ENCODE measurements at regions not wholly inside any gene's neighbourhood (a gene's known extent, or its start where the extent isn't known, plus 50 kb on each side); places are given as distances from the start of the nearest gene placed in this dataset.

GRCh38 chr3:27594096-27594690, 110.0 kb upstream of the SLC4A7 start:
- intact Hi-C loops (cut with micrococcal nuclease): no loop called here
- no peak for ATAC-seq

GRCh38 chr3:27593173-27593572, 109.0 kb upstream of the SLC4A7 start:
- ATAC-seq: no peak
- intact Hi-C loops (cut with micrococcal nuclease): no loop called here
- no peak for DNase-seq

More at GRCh38 chr3:27594096-27594690, 110.0 kb upstream of the SLC4A7 start:
- DNase-seq: no peak

- no peak for DNase-seq
- peak; percentile 35 for ATAC-seq
- intact Hi-C loops (cut with micrococcal nuclease): no loop called here
Observed at GRCh38 chr3:27591312-27592210, 107.4 kb upstream of the SLC4A7 start.

GRCh38 chr3:27590437-27591298, 106.5 kb upstream of the SLC4A7 start:
- DNase-seq (no peak), ATAC-seq (peak; percentile 80)
- intact Hi-C loops (cut with micrococcal nuclease): no loop called here

GRCh38 chr3:27589795-27590194, 105.6 kb upstream of the SLC4A7 start:
- peak; percentile 24 for ATAC-seq
- intact Hi-C loops (cut with micrococcal nuclease): no loop called here
- no peak for DNase-seq

- ATAC-seq (no peak), DNase-seq (no peak)
- intact Hi-C loops (cut with micrococcal nuclease): no loop called here
Observed at GRCh38 chr3:27585429-27585828, 101.2 kb upstream of the SLC4A7 start.

- ATAC-seq (no peak), DNase-seq (no peak)
- intact Hi-C loops (cut with micrococcal nuclease): no loop called here
Observed at GRCh38 chr3:27584874-27585273, 100.7 kb upstream of the SLC4A7 start.

- intact Hi-C loops (cut with micrococcal nuclease): no loop called here
- DNase-seq: no peak
- ATAC-seq: no peak
Observed at GRCh38 chr3:27581852-27582251, 97.7 kb upstream of the SLC4A7 start.

- intact Hi-C loops (cut with micrococcal nuclease): no loop called here
- ATAC-seq (peak; percentile 60), DNase-seq (no peak)
Observed at GRCh38 chr3:27578032-27578431, 93.8 kb upstream of the SLC4A7 start.

GRCh38 chr3:27577504-27577903, 93.3 kb upstream of the SLC4A7 start:
- intact Hi-C loops (cut with micrococcal nuclease): no loop called here
- ATAC-seq (peak; percentile 82), DNase-seq (no peak)

GRCh38 chr3:27576171-27576570, 92.0 kb upstream of the SLC4A7 start:
- DNase-seq: no peak
- ATAC-seq: no peak
- intact Hi-C loops (cut with micrococcal nuclease): no loop called here

GRCh38 chr3:27575499-27575898, 91.3 kb upstream of the SLC4A7 start:
- DNase-seq (no peak), ATAC-seq (no peak)
- intact Hi-C loops (cut with micrococcal nuclease): no loop called here

- no peak for DNase-seq
- no peak for ATAC-seq
- intact Hi-C loops (cut with micrococcal nuclease): no loop called here
Observed at GRCh38 chr3:27574438-27574795, 90.2 kb upstream of the SLC4A7 start.

- ATAC-seq: no peak
- no peak for DNase-seq
- intact Hi-C loops (cut with micrococcal nuclease): no loop called here
Observed at GRCh38 chr3:27573780-27574437, 89.7 kb upstream of the SLC4A7 start.

GRCh38 chr3:27573138-27573537, 89.0 kb upstream of the SLC4A7 start:
- DNase-seq (no peak), ATAC-seq (no peak)
- intact Hi-C loops (cut with micrococcal nuclease): no loop called here

- no peak for ATAC-seq
- no peak for DNase-seq
- intact Hi-C loops (cut with micrococcal nuclease): no loop called here
Observed at GRCh38 chr3:27571345-27571744, 87.2 kb upstream of the SLC4A7 start.

- DNase-seq (no peak), ATAC-seq (peak; percentile 63)
- intact Hi-C loops (cut with micrococcal nuclease): no loop called here
Observed at GRCh38 chr3:27570421-27571106, 86.4 kb upstream of the SLC4A7 start.

- ATAC-seq: peak; percentile 73
- peak; percentile 76 for DNase-seq
- intact Hi-C loops (cut with micrococcal nuclease): no loop called here
Observed at GRCh38 chr3:27568393-27568792, 84.2 kb upstream of the SLC4A7 start.

- ATAC-seq (no peak), DNase-seq (no peak)
- intact Hi-C loops (cut with micrococcal nuclease): no loop called here
Observed at GRCh38 chr3:27567251-27567650, 83.1 kb upstream of the SLC4A7 start.

Measured in left ventricle myocardium superior (tissue), 1 donor.